Central memory CD8-positive, alpha-beta T cell (primary cell): ENCODE measurements at regions not wholly inside any gene's neighbourhood (a gene's known extent, or its start where the extent isn't known, plus 50 kb on each side); places are given as distances from the start of the nearest gene placed in this dataset.

Experiments used
- ATAC-seq: fragments of 150-1000 bp; cut with Tn5 transposase; replicated peaks from 2 replicates; pipeline ENCODE4 v1.10.0; 2022; ENCODE audit warnings: mild to moderate bottlenecking, moderate FRiP score, moderate number of reproducible peaks; ENCODE audit not compliant: poor library complexity, severe bottlenecking; ENCODE audit errors: extremely low read depth
- DNase-seq, 2 donors: peaks; one replicate each; pipeline ENCODE4 v3.0.0; 2021; ENCODE audit warnings: low spot score in 2 of 2
- H3K27ac Mint-ChIP-seq: one replicate; pipeline ENCODE4 v1.8.0; 2022; ENCODE audit warnings: low read depth, mild to moderate bottlenecking, moderate library complexity, mixed read lengths
- H3K27me3 Mint-ChIP-seq: one replicate; pipeline ENCODE4 v1.8.0; 2022; ENCODE audit warnings: mixed read lengths
- H3K36me3 Mint-ChIP-seq: one replicate; pipeline ENCODE4 v1.8.0; 2022; ENCODE audit warnings: mild to moderate bottlenecking, moderate library complexity, mixed read lengths; ENCODE audit not compliant: insufficient read depth
- H3K4me1 Mint-ChIP-seq: one replicate; pipeline ENCODE4 v1.8.0; 2022; ENCODE audit warnings: mixed read lengths
- H3K4me3 Mint-ChIP-seq: one replicate; pipeline ENCODE4 v1.8.0; 2022; ENCODE audit warnings: mild to moderate bottlenecking, moderate library complexity, mixed read lengths
- H3K9me3 Mint-ChIP-seq: one replicate; pipeline ENCODE4 v1.8.0; 2022; ENCODE audit warnings: mixed read lengths

GRCh38 chr13:64936879-64937278 lies 2293.3 kb downstream of the PCDH9 start:
- H3K4me1 Mint-ChIP-seq, result no peaks in the 10 kb centered on the region
- H3K9me3 Mint-ChIP-seq, result peaks cover 14% of the 10 kb centered on the region
- H3K36me3 Mint-ChIP-seq, result no peaks in the 10 kb centered on the region
- H3K27ac Mint-ChIP-seq, result no peak overlapping the region
- no peaks in the 10 kb centered on the region for H3K27me3 Mint-ChIP-seq
- H3K4me3 Mint-ChIP-seq, result no peak overlapping the region
- ATAC-seq (no peak), DNase-seq (no peak)

GRCh38 chr13:64935441-64935840 lies 2294.7 kb downstream of the PCDH9 start:
- no peak for DNase-seq
- peaks cover 14% of the 10 kb centered on the region for H3K9me3 Mint-ChIP-seq
- H3K4me3 Mint-ChIP-seq, result no peak overlapping the region
- ATAC-seq, result no peak
- H3K27ac Mint-ChIP-seq, result no peak overlapping the region
- H3K36me3 Mint-ChIP-seq, result no peaks in the 10 kb centered on the region
- no peaks in the 10 kb centered on the region for H3K4me1 Mint-ChIP-seq
- H3K27me3 Mint-ChIP-seq, result no peaks in the 10 kb centered on the region

- H3K36me3 Mint-ChIP-seq, result no peaks in the 10 kb centered on the region
- no peak overlapping the region for H3K4me3 Mint-ChIP-seq
Measured at GRCh38 chr13:64934569-64935362, 2295.4 kb downstream of the PCDH9 start.

GRCh38 chr13:64930636-64931035 lies 2299.5 kb downstream of the PCDH9 start:
- Mint-ChIP-seq H3K4me3 (no peak overlapping the region), H3K27ac (no peak overlapping the region)
- no peak for ATAC-seq

More at GRCh38 chr13:64934569-64935362, 2295.4 kb downstream of the PCDH9 start:
- H3K27ac Mint-ChIP-seq, result no peak overlapping the region
- DNase-seq, result no peak
- no peaks in the 10 kb centered on the region for H3K4me1 Mint-ChIP-seq
- peaks cover 14% of the 10 kb centered on the region for H3K9me3 Mint-ChIP-seq
- ATAC-seq, result no peak
- no peaks in the 10 kb centered on the region for H3K27me3 Mint-ChIP-seq

GRCh38 chr13:64928696-64929499 lies 2301.2 kb downstream of the PCDH9 start:
- no peaks in the 10 kb centered on the region for H3K4me1 Mint-ChIP-seq

More at GRCh38 chr13:64930636-64931035, 2299.5 kb downstream of the PCDH9 start:
- no peaks in the 10 kb centered on the region for H3K4me1 Mint-ChIP-seq
- H3K27me3 Mint-ChIP-seq, result no peaks in the 10 kb centered on the region
- no peak for DNase-seq
- no peaks in the 10 kb centered on the region for H3K36me3 Mint-ChIP-seq
- H3K9me3 Mint-ChIP-seq, result peaks cover 18% of the 10 kb centered on the region

GRCh38 chr13:64925727-64926126 lies 2304.4 kb downstream of the PCDH9 start:
- no peaks in the 10 kb centered on the region for H3K36me3 Mint-ChIP-seq

More at GRCh38 chr13:64928696-64929499, 2301.2 kb downstream of the PCDH9 start:
- no peaks in the 10 kb centered on the region for H3K36me3 Mint-ChIP-seq
- H3K4me3 Mint-ChIP-seq, result no peak overlapping the region
- no peak for DNase-seq
- no peaks in the 10 kb centered on the region for H3K27me3 Mint-ChIP-seq
- no peak overlapping the region for H3K27ac Mint-ChIP-seq
- ATAC-seq, result no peak
- peaks cover 7% of the 10 kb centered on the region for H3K9me3 Mint-ChIP-seq

GRCh38 chr13:64925284-64925683 lies 2304.9 kb downstream of the PCDH9 start:
- Mint-ChIP-seq H3K36me3 (no peaks in the 10 kb centered on the region), H3K27ac (no peak overlapping the region), H3K4me3 (no peak overlapping the region), H3K4me1 (no peaks in the 10 kb centered on the region), H3K27me3 (no peaks in the 10 kb centered on the region), H3K9me3 (peaks cover 23% of the 10 kb centered on the region)
- DNase-seq (no peak), ATAC-seq (no peak)

More at GRCh38 chr13:64925727-64926126, 2304.4 kb downstream of the PCDH9 start:
- Mint-ChIP-seq H3K4me1 (no peaks in the 10 kb centered on the region), H3K9me3 (peaks cover 19% of the 10 kb centered on the region), H3K27ac (no peak overlapping the region), H3K4me3 (no peak overlapping the region), H3K27me3 (no peaks in the 10 kb centered on the region)
- DNase-seq (no peak), ATAC-seq (no peak)

GRCh38 chr13:64924401-64924800 lies 2305.7 kb downstream of the PCDH9 start:
- Mint-ChIP-seq H3K4me3 (no peak overlapping the region), H3K27ac (no peak overlapping the region), H3K9me3 (peaks cover 25% of the 10 kb centered on the region), H3K27me3 (no peaks in the 10 kb centered on the region), H3K36me3 (no peaks in the 10 kb centered on the region), H3K4me1 (no peaks in the 10 kb centered on the region)
- ATAC-seq (no peak), DNase-seq (no peak)

GRCh38 chr13:64917566-64917965 lies 2312.6 kb downstream of the PCDH9 start:
- H3K4me3 Mint-ChIP-seq, result no peak overlapping the region
- H3K4me1 Mint-ChIP-seq, result no peaks in the 10 kb centered on the region
- H3K27me3 Mint-ChIP-seq, result no peaks in the 10 kb centered on the region
- H3K36me3 Mint-ChIP-seq, result no peaks in the 10 kb centered on the region
- no peak overlapping the region for H3K27ac Mint-ChIP-seq
- ATAC-seq (no peak), DNase-seq (no peak)
- H3K9me3 Mint-ChIP-seq, result peaks cover 31% of the 10 kb centered on the region

- no peak for ATAC-seq
- no peaks in the 10 kb centered on the region for H3K27me3 Mint-ChIP-seq
- peaks cover 26% of the 10 kb centered on the region for H3K9me3 Mint-ChIP-seq
- no peaks in the 10 kb centered on the region for H3K4me1 Mint-ChIP-seq
- peaks cover 2% of the 10 kb centered on the region for H3K36me3 Mint-ChIP-seq
- DNase-seq, result no peak
- H3K4me3 Mint-ChIP-seq, result no peak overlapping the region
- no peak overlapping the region for H3K27ac Mint-ChIP-seq
Measured at GRCh38 chr13:64912141-64912540, 2318.0 kb downstream of the PCDH9 start.

GRCh38 chr13:64910096-64910495 lies 2320.0 kb downstream of the PCDH9 start:
- DNase-seq (no peak), ATAC-seq (no peak)
- peaks cover 26% of the 10 kb centered on the region for H3K9me3 Mint-ChIP-seq
- no peaks in the 10 kb centered on the region for H3K27me3 Mint-ChIP-seq
- no peak overlapping the region for H3K27ac Mint-ChIP-seq
- no peaks in the 10 kb centered on the region for H3K4me1 Mint-ChIP-seq
- no peak overlapping the region for H3K4me3 Mint-ChIP-seq
- H3K36me3 Mint-ChIP-seq, result peaks cover 2% of the 10 kb centered on the region

GRCh38 chr13:64909184-64909583 lies 2321.0 kb downstream of the PCDH9 start:
- H3K27me3 Mint-ChIP-seq, result no peaks in the 10 kb centered on the region
- ATAC-seq (no peak), DNase-seq (no peak)
- no peak overlapping the region for H3K27ac Mint-ChIP-seq
- peaks cover 26% of the 10 kb centered on the region for H3K9me3 Mint-ChIP-seq
- no peak overlapping the region for H3K4me3 Mint-ChIP-seq
- H3K4me1 Mint-ChIP-seq, result no peaks in the 10 kb centered on the region
- H3K36me3 Mint-ChIP-seq, result peaks cover 2% of the 10 kb centered on the region

- peaks cover 20% of the 10 kb centered on the region for H3K9me3 Mint-ChIP-seq
- no peak for ATAC-seq
- no peak overlapping the region for H3K27ac Mint-ChIP-seq
- H3K27me3 Mint-ChIP-seq, result no peaks in the 10 kb centered on the region
- DNase-seq, result no peak
- no peaks in the 10 kb centered on the region for H3K4me1 Mint-ChIP-seq
- H3K4me3 Mint-ChIP-seq, result no peak overlapping the region
- H3K36me3 Mint-ChIP-seq, result no peaks in the 10 kb centered on the region
Measured at GRCh38 chr13:64900039-64900438, 2330.1 kb downstream of the PCDH9 start.
